ENCODE measurements at regions not wholly inside any gene's neighbourhood (a gene's known extent, or its start where the extent isn't known, plus 50 kb on each side); places are given as distances from the start of the nearest gene placed in this dataset.

DNA sequence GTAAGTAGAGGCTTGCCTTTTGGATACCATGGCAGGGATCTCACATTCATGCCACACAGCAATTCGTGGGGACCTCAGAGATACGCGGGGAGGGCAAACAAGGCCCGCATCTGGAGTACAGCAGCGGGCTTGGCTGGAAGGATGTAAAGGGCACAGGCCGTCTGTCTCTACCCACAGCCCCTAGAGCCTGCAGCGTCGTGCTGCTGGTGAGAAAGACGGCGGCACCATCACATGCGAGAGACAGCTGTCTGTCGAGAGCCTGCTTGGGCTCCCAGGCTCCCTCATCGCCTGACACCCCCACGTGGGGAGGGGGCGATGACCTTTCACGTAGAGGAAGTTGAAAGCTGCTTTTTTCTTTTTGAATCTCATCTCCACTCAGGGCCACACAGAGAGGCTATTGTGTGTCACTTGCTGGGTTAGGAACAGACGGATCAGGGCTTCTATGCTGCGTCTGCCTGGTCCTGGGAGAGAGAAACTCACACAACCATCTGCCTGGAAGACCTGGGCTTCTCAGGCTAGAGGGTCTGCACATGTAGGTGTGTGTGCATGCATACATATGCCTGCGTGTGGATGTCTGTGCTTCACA is 134.6 kb upstream of the PPP1R26 start:
- TF ChIP-seq, protein P1, sequence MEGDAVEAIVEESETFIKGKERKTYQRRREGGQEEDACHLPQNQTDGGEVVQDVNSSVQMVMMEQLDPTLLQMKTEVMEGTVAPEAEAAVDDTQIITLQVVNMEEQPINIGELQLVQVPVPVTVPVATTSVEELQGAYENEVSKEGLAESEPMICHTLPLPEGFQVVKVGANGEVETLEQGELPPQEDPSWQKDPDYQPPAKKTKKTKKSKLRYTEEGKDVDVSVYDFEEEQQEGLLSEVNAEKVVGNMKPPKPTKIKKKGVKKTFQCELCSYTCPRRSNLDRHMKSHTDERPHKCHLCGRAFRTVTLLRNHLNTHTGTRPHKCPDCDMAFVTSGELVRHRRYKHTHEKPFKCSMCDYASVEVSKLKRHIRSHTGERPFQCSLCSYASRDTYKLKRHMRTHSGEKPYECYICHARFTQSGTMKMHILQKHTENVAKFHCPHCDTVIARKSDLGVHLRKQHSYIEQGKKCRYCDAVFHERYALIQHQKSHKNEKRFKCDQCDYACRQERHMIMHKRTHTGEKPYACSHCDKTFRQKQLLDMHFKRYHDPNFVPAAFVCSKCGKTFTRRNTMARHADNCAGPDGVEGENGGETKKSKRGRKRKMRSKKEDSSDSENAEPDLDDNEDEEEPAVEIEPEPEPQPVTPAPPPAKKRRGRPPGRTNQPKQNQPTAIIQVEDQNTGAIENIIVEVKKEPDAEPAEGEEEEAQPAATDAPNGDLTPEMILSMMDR (IDR thresholded peaks at IDR 0.05) = no peak
- TF ChIP-seq EZH2 (IDR thresholded peaks at IDR 0.05; ENCODE audit: borderline replicate concordance, insufficient read depth, low read depth, low read length, poor library complexity, severe bottlenecking) = no peak
